GM12878 (cell line): ENCODE measurements at regions not wholly inside any gene's neighbourhood (a gene's known extent, or its start where the extent isn't known, plus 50 kb on each side); places are given as distances from the start of the nearest gene placed in this dataset.
"Not testable (repeated sequence)": the region's sequence is repeated elsewhere in the genome, so short reads cannot be mapped to it uniquely, and the experiment has no call there.

ENCODE experiments used
- ATAC-seq: fragments of 200-7000 bp; cut with Tn5 transposase; 3 replicates; pipeline ENCODE4 v1.9.1; 2020; ENCODE audit warnings: mild to moderate bottlenecking, moderate library complexity
- BruUV-seq: library from RNA; stranded (reverse); fragments of 400-500 nt; replicated peaks from 2 replicates; lab custom pipeline; 2021; lab: Mats Ljungman, UMichigan
- CTCF ChIA-PET: fragments of 300-600 bp; sonication (Branson Sonifier 250); formaldehyde crosslinking; extraction: SDS; loops from one replicate; lab custom pipeline; 2021; ENCODE audit warnings: inconsistent platforms; lab: Yijun Ruan, JAX
- POLR2A ChIA-PET: fragments of 350-600 bp; formaldehyde crosslinking; extraction: SDS; loops from one replicate; lab custom pipeline; 2021; ENCODE audit warnings: inconsistent platforms; lab: Charles Lee
- RAD21 ChIA-PET: fragments of 300-600 bp; sonication (Branson Sonifier 250); formaldehyde crosslinking; loops from one replicate; lab custom pipeline; 2023; ENCODE audit warnings: antibody characterized with exemption; ENCODE audit not compliant: unreplicated experiment; lab: Charles Lee
- SMC1A ChIA-PET: fragments of 300-600 bp; sonication (Branson Sonifier 250); formaldehyde crosslinking; loops from one replicate; lab custom pipeline; 2023; ENCODE audit not compliant: unreplicated experiment, uncharacterized antibody; lab: Charles Lee
- DNase-seq: peaks from one replicate; pipeline ENCODE4 v3.0.0-alpha.2; 2011; ENCODE audit warnings: low read depth, low spot score
- FAIRE-seq: peaks from 3 replicates; lab custom pipeline; 2011; peaks lifted over from hg19 to GRCh38; lab: Jason Lieb, UNC
- H2AFZ ChIP-seq: 2 replicates; pipeline ENCODE4 v1.6.0; 2011; ENCODE audit warnings: low read depth, low read length, control low read depth; ENCODE audit not compliant: control insufficient read depth
- H3K27ac ChIP-seq: 2 replicates; pipeline ENCODE4 v1.5.1; 2011; ENCODE audit warnings: control low read depth; ENCODE audit not compliant: control insufficient read depth, insufficient read depth
- H3K27me3 ChIP-seq, 2 experiments: replicated peaks in 1 of 2; 2 replicates each; pipeline versions ENCODE4 v1.6.0 to v1.6.1; 2011; ENCODE audit warnings: low read length in 1 of 2; ENCODE audit not compliant: control insufficient read depth in 2 of 2, insufficient read depth in 2 of 2
- H3K36me3 ChIP-seq, 2 experiments: 2 replicates each; pipeline ENCODE4 v1.5.1; 2011; ENCODE audit warnings: low read length in 1 of 2; ENCODE audit not compliant: control insufficient read depth in 2 of 2, insufficient read depth in 2 of 2
- H3K4me1 ChIP-seq: 2 replicates; pipeline ENCODE4 v1.6.1; 2011; ENCODE audit warnings: mild to moderate bottlenecking, low read length, moderate library complexity, mixed read lengths; ENCODE audit not compliant: control insufficient read depth, insufficient read depth
- H3K4me2 ChIP-seq: 2 replicates; pipeline ENCODE4 v1.6.0; 2011; ENCODE audit warnings: control low read depth; ENCODE audit not compliant: control insufficient read depth, insufficient read depth
- H3K4me3 ChIP-seq: fragments of 200-600 bp; sonication (generic); 2 replicates; pipeline ENCODE4 v1.5.1; 2016
- H3K79me2 ChIP-seq: 2 replicates; pipeline ENCODE4 v1.6.0; 2011; ENCODE audit warnings: low read length; ENCODE audit not compliant: control insufficient read depth, insufficient read depth
- H3K9ac ChIP-seq: 2 replicates; pipeline ENCODE4 v1.8.0; 2011; ENCODE audit warnings: low read length, control low read depth, mixed read lengths; ENCODE audit not compliant: control insufficient read depth, insufficient read depth
- H3K9me3 ChIP-seq: replicated peaks from 3 replicates; pipeline ENCODE4 v1.5.1; 2011; ENCODE audit warnings: mild to moderate bottlenecking, low read length; ENCODE audit not compliant: control insufficient read depth, insufficient read depth
- H4K20me1 ChIP-seq: 2 replicates; pipeline ENCODE4 v1.6.0; 2011; ENCODE audit not compliant: control insufficient read depth, insufficient read depth
- BCLAF1 ChIP-seq: fragments of 450-650 bp; IDR thresholded peaks from 2 replicates; pipeline ENCODE4 v1.6.1; 2017; ENCODE audit warnings: antibody characterized with exemption, mild to moderate bottlenecking, moderate library complexity
- NKRF ChIP-seq: fragments of 450-650 bp; conservative IDR thresholded peaks from 2 replicates; pipeline ENCODE4 v1.6.1; 2017; ENCODE audit warnings: mild to moderate bottlenecking, moderate library complexity
- PBX3 ChIP-seq: IDR thresholded peaks from 2 replicates; pipeline ENCODE4 v1.6.1; 2011; ENCODE audit warnings: mild to moderate bottlenecking, low read depth, low read length, moderate library complexity; ENCODE audit not compliant: insufficient replicate concordance
- WGBS: methylation state at CpG from one replicate; pipeline ENCODE4 v1.1.6; 2016; ENCODE audit warnings: low lambda C conversion rate; ENCODE audit not compliant: insufficient replicate concordance, insufficient coverage; ENCODE audit errors: missing lambda C conversion rate; 5-methylcytosine and 5-hydroxymethylcytosine counted together
- in situ Hi-C: fragments of 300-500 bp; cut with MboI; formaldehyde crosslinking; loops from 9 replicates; pipeline ENCODE4 v1.14.3; 2018; ENCODE audit warnings: mixed read lengths
- intact Hi-C: fragments of 100-400 bp; cut with micrococcal nuclease; formaldehyde crosslinking; loops from one replicate; pipeline ENCODE4 v1.14.2; 2022; ENCODE audit not compliant: unreplicated experiment

- TF ChIP-seq NKRF (no peak), BCLAF1 (no peak), PBX3 (no peak)
- TF ChIP-seq, all 136 proteins: peak for 0
Observed at GRCh38 chr2:106257135-106257534, 63.0 kb upstream of the UXS1 start (continued).

GRCh38 chr2:106249157-106249828, 55.2 kb upstream of the UXS1 start:
- POLR2A ChIA-PET, H3K27ac ChIP-seq, H3K4me3 ChIP-seq, DNase-seq, RAD21 ChIA-PET, H2AFZ ChIP-seq, in situ Hi-C loops, H3K9me3 ChIP-seq, H3K4me2 ChIP-seq, H3K27me3 ChIP-seq, BruUV-seq, SMC1A ChIA-PET, H3K36me3 ChIP-seq, ATAC-seq, FAIRE-seq, intact Hi-C loops, H4K20me1 ChIP-seq, H3K9ac ChIP-seq, H3K79me2 ChIP-seq, H3K4me1 ChIP-seq: not testable (repeated sequence)
- 22% methylated on average over 2 of the region's 3 CpGs for WGBS
- CTCF ChIA-PET, result interaction anchor here (1.1 kb wide), 1 partner anchor 142 kb away, joined by 4 read pairs; no protein-coding TSS in a partner anchor
